GM21825 (cell line): ENCODE measurements at regions not wholly inside any gene's neighbourhood (a gene's known extent, or its start where the extent isn't known, plus 50 kb on each side); places are given as distances from the start of the nearest gene placed in this dataset.
"Not testable (repeated sequence)": the region's sequence is repeated elsewhere in the genome, so short reads cannot be mapped to it uniquely, and the experiment has no call there.

Source experiments
- ATAC-seq: cut with Tn5 transposase; IDR thresholded peaks from one replicate; pipeline ENCODE4 v1.9.1; 2021; ENCODE audit warnings: mild to moderate bottlenecking, moderate library complexity; ENCODE audit not compliant: unreplicated experiment

GRCh38 chr7:149930374-149931068 lies 56.8 kb downstream of the ATP6V0E2 start:
- ATAC-seq = not testable (repeated sequence)

GRCh38 chr7:149933776-149934175 lies 60.0 kb downstream of the ATP6V0E2 start:
- ATAC-seq = not testable (repeated sequence)

GRCh38 chr7:149947346-149947745 lies 73.6 kb downstream of the ATP6V0E2 start:
- ATAC-seq = not testable (repeated sequence)

GRCh38 chr7:149948444-149948843 lies 74.7 kb downstream of the ATP6V0E2 start:
- not testable (repeated sequence) for ATAC-seq

GRCh38 chr7:149949863-149950577 lies 76.3 kb downstream of the ATP6V0E2 start:
- ATAC-seq = not testable (repeated sequence)

GRCh38 chr7:149950578-149950924 lies 76.8 kb downstream of the ATP6V0E2 start:
- not testable (repeated sequence) for ATAC-seq

GRCh38 chr7:149951579-149951978 lies 77.8 kb downstream of the ATP6V0E2 start:
- not testable (repeated sequence) for ATAC-seq

GRCh38 chr7:149958880-149959279 lies 85.1 kb downstream of the ATP6V0E2 start:
- ATAC-seq = not testable (repeated sequence)

- ATAC-seq = not testable (repeated sequence)
These were observed 87.1 kb downstream of the ATP6V0E2 start for GRCh38 chr7:149960863-149961262.

- not testable (repeated sequence) for ATAC-seq
These were observed 88.1 kb downstream of the ATP6V0E2 start for GRCh38 chr7:149961878-149962277.

GRCh38 chr7:149962685-149963319 lies 89.0 kb downstream of the ATP6V0E2 start:
- ATAC-seq = not testable (repeated sequence)

- not testable (repeated sequence) for ATAC-seq
These were observed 90.2 kb downstream of the ATP6V0E2 start for GRCh38 chr7:149963985-149964384.

GRCh38 chr7:149966444-149966843 lies 92.7 kb downstream of the ATP6V0E2 start:
- ATAC-seq = not testable (repeated sequence)

- not testable (repeated sequence) for ATAC-seq
These were observed 99.2 kb downstream of the ATP6V0E2 start for GRCh38 chr7:149972977-149973376.

- not testable (repeated sequence) for ATAC-seq
These were observed 99.9 kb downstream of the ATP6V0E2 start for GRCh38 chr7:149973681-149974080.

GRCh38 chr7:149975608-149976007 lies 101.8 kb downstream of the ATP6V0E2 start:
- ATAC-seq = not testable (repeated sequence)

GRCh38 chr7:149978537-149978936 lies 104.8 kb downstream of the ATP6V0E2 start:
- ATAC-seq = not testable (repeated sequence)

GRCh38 chr7:149978944-149979343 lies 105.2 kb downstream of the ATP6V0E2 start:
- ATAC-seq = not testable (repeated sequence)

- ATAC-seq = not testable (repeated sequence)
These were observed 108.9 kb downstream of the ATP6V0E2 start for GRCh38 chr7:149982537-149983112.

GRCh38 chr7:149986866-149987265 lies 113.1 kb downstream of the ATP6V0E2 start:
- not testable (repeated sequence) for ATAC-seq

GRCh38 chr7:149991652-149992302 lies 118.0 kb downstream of the ATP6V0E2 start:
- not testable (repeated sequence) for ATAC-seq
